Neuronal stem cell (in vitro differentiated cells): ENCODE measurements at regions not wholly inside any gene's neighbourhood (a gene's known extent, or its start where the extent isn't known, plus 50 kb on each side); places are given as distances from the start of the nearest gene placed in this dataset.

Experiments
- DNase-seq: peaks from one replicate; pipeline ENCODE4 v3.0.0-alpha.2; 2013; ENCODE audit warnings: low spot score
- H2AFZ ChIP-seq: one replicate; pipeline ENCODE4 v1.6.1; 2013; ENCODE audit warnings: mild to moderate bottlenecking, low read length, inconsistent platforms
- H2AK5ac ChIP-seq: 2 replicates; pipeline ENCODE4 v1.6.1; 2013; ENCODE audit warnings: low read depth, mild to moderate bottlenecking, inconsistent platforms, low read length, moderate library complexity, mixed read lengths
- H2BK120ac ChIP-seq: 2 replicates; pipeline ENCODE4 v1.6.1; 2013; ENCODE audit warnings: low read depth, mild to moderate bottlenecking, inconsistent platforms, low read length, moderate library complexity, mixed read lengths
- H2BK12ac ChIP-seq: one replicate; pipeline ENCODE4 v1.6.1; 2013; ENCODE audit warnings: low read length, inconsistent platforms
- H2BK15ac ChIP-seq: 2 replicates; pipeline ENCODE4 v1.6.1; 2013; ENCODE audit warnings: mild to moderate bottlenecking, low read length, inconsistent platforms, mixed read lengths
- H2BK5ac ChIP-seq: one replicate; pipeline ENCODE4 v1.6.1; 2013; ENCODE audit warnings: inconsistent platforms, mild to moderate bottlenecking, low read length, moderate library complexity
- H3K14ac ChIP-seq: one replicate; pipeline ENCODE4 v1.6.1; 2013; ENCODE audit warnings: low read length, inconsistent platforms
- H3K18ac ChIP-seq: 2 replicates; pipeline ENCODE4 v1.6.1; 2013; ENCODE audit warnings: low read length, inconsistent platforms
- H3K23ac ChIP-seq: 2 replicates; pipeline ENCODE4 v1.6.1; 2013; ENCODE audit warnings: low read depth, mild to moderate bottlenecking, mixed read lengths, low read length, inconsistent platforms; ENCODE audit not compliant: poor library complexity
- H3K27ac ChIP-seq: replicated peaks from 3 replicates; pipeline ENCODE4 v1.5.1; 2013; ENCODE audit warnings: low read length, inconsistent platforms
- H3K27me3 ChIP-seq, 3 experiments: 2 replicates each; pipeline ENCODE4 v1.6.1; 2013; ENCODE audit warnings: low read length in 3 of 3, mild to moderate bottlenecking in 2 of 3, inconsistent platforms in 1 of 3, low read depth in 1 of 3, mixed read lengths in 1 of 3, moderate library complexity in 1 of 3; ENCODE audit not compliant: control insufficient read depth in 3 of 3, insufficient read depth in 3 of 3
- H3K36me3 ChIP-seq, 2 donors: replicated peaks in 1 of 2; 2 replicates each; pipeline ENCODE4 v1.6.1; 2013; ENCODE audit warnings: low read length in 2 of 2; ENCODE audit not compliant: control insufficient read depth in 2 of 2, insufficient read depth in 2 of 2
- H3K4ac ChIP-seq: 2 replicates; pipeline ENCODE4 v1.6.1; 2013; ENCODE audit warnings: inconsistent platforms, mild to moderate bottlenecking, low read length, moderate library complexity
- H3K4me1 ChIP-seq, 2 donors: 1 replicate in 1 of 2; 2 replicates in 1 of 2; pipeline ENCODE4 v1.6.1; 2013; ENCODE audit warnings: low read length in 2 of 2, low read depth in 1 of 2; ENCODE audit not compliant: control insufficient read depth in 2 of 2, insufficient read depth in 1 of 2
- H3K4me2 ChIP-seq: one replicate; pipeline ENCODE4 v1.6.1; 2013; ENCODE audit warnings: mild to moderate bottlenecking, low read length, inconsistent platforms; ENCODE audit not compliant: insufficient read depth, poor library complexity, severe bottlenecking
- H3K4me3 ChIP-seq, 2 donors: 2 replicates each; pipeline ENCODE4 v1.5.1; 2013; ENCODE audit warnings: low read length in 2 of 2, mild to moderate bottlenecking in 2 of 2, inconsistent platforms in 1 of 2, moderate library complexity in 1 of 2
- H3K79me1 ChIP-seq: one replicate; pipeline ENCODE4 v1.6.1; 2013; ENCODE audit warnings: low read depth, mild to moderate bottlenecking, inconsistent platforms, low read length, moderate library complexity
- H3K9ac ChIP-seq: one replicate; pipeline ENCODE4 v1.6.1; 2013; ENCODE audit warnings: mild to moderate bottlenecking, low read depth, low read length, inconsistent platforms; ENCODE audit not compliant: poor library complexity
- H3K9me3 ChIP-seq, 2 donors: replicated peaks in 1 of 2; 2 replicates each; pipeline versions ENCODE3 to v1.6.1; 2013; ENCODE audit warnings: low read length in 2 of 2, mild to moderate bottlenecking in 2 of 2, inconsistent platforms in 1 of 2, low read depth in 1 of 2, mixed read lengths in 1 of 2, moderate library complexity in 1 of 2; ENCODE audit not compliant: control insufficient read depth in 2 of 2, insufficient read depth in 1 of 2
- H4K8ac ChIP-seq: one replicate; pipeline ENCODE4 v1.6.1; 2013; ENCODE audit warnings: low read depth, mild to moderate bottlenecking, inconsistent platforms, low read length, moderate library complexity
- H4K91ac ChIP-seq: one replicate; pipeline ENCODE4 v1.6.1; 2013; ENCODE audit warnings: low read length, low read depth, mild to moderate bottlenecking, inconsistent platforms; ENCODE audit not compliant: poor library complexity
- WGBS, 2 donors: extraction: QIAGEN DNeasy Blood & Tissue Kit; methylation state at CpG; one replicate each; pipeline ENCODE4 v1.1.7; 2013; ENCODE audit warnings: missing lambda C conversion rate in 2 of 2, mixed read lengths in 1 of 2; ENCODE audit not compliant: insufficient read length in 2 of 2, insufficient replicate concordance in 1 of 2; ENCODE audit errors: extremely low coverage in 2 of 2; 5-methylcytosine and 5-hydroxymethylcytosine counted together

- Histone ChIP-seq H3K18ac (no peak overlapping the region), H3K27ac (no peak overlapping the region)
- WGBS, 2 donors, result no CpG with 5 or more reads among the region's 6 CpGs
These were observed 131.3 kb downstream of the AASDHPPT start for GRCh38 chr11:106208760-106209159.

GRCh38 chr11:106212081-106212480, 134.6 kb downstream of the AASDHPPT start:
- Histone ChIP-seq H3K14ac (no peak overlapping the region), H2AK5ac (no peak overlapping the region), H2BK12ac (no peak overlapping the region), H3K27ac (no peak overlapping the region), H3K18ac (no peak overlapping the region), H4K8ac (no peak overlapping the region), H2BK120ac (no peak overlapping the region), H2BK5ac (no peak overlapping the region), H3K4me2 (no peak overlapping the region), H2AFZ (no peak overlapping the region), H4K91ac (no peak overlapping the region), H3K4me3 (no peak overlapping the region), H3K36me3 (no peaks in the 10 kb centered on the region), H3K4ac (no peak overlapping the region), H3K4me1 (no peaks in the 10 kb centered on the region), H3K9ac (no peak overlapping the region), H3K9me3 (no peaks in the 10 kb centered on the region), H2BK15ac (no peak overlapping the region), H3K27me3 (no peaks in the 10 kb centered on the region), H3K79me1 (no peaks in the 10 kb centered on the region), H3K23ac (no peak overlapping the region)
- WGBS, 2 donors, result no CpG with 5 or more reads among the region's 2 CpGs
- DNase-seq, result no peak

More at GRCh38 chr11:106208760-106209159, 131.3 kb downstream of the AASDHPPT start:
- H3K4me3 ChIP-seq, result no peak overlapping the region
- H3K27me3 ChIP-seq, result no peaks in the 10 kb centered on the region
- no peak overlapping the region for H4K91ac ChIP-seq
- no peaks in the 10 kb centered on the region for H3K9me3 ChIP-seq
- no peak overlapping the region for H2BK15ac ChIP-seq
- DNase-seq, result no peak
- H3K79me1 ChIP-seq, result no peaks in the 10 kb centered on the region
- H2BK120ac ChIP-seq, result no peak overlapping the region
- H3K9ac ChIP-seq, result no peak overlapping the region
- no peaks in the 10 kb centered on the region for H3K36me3 ChIP-seq
- no peak overlapping the region for H4K8ac ChIP-seq
- H3K4me1 ChIP-seq, result no peaks in the 10 kb centered on the region
- H2BK12ac ChIP-seq, result no peak overlapping the region
- H3K23ac ChIP-seq, result no peak overlapping the region
- H3K4me2 ChIP-seq, result no peak overlapping the region
- H3K14ac ChIP-seq, result no peak overlapping the region
- no peak overlapping the region for H2BK5ac ChIP-seq
- no peak overlapping the region for H2AFZ ChIP-seq
- H3K4ac ChIP-seq, result no peak overlapping the region
- H2AK5ac ChIP-seq, result no peak overlapping the region

- Histone ChIP-seq H4K91ac (no peak overlapping the region), H2BK5ac (no peak overlapping the region), H2BK12ac (no peak overlapping the region), H2AFZ (no peak overlapping the region), H3K4me3 (no peak overlapping the region), H3K14ac (no peak overlapping the region), H3K36me3 (no peaks in the 10 kb centered on the region), H3K27me3 (no peaks in the 10 kb centered on the region), H2BK120ac (no peak overlapping the region), H3K18ac (no peak overlapping the region), H2AK5ac (no peak overlapping the region), H3K79me1 (no peaks in the 10 kb centered on the region), H2BK15ac (no peak overlapping the region), H4K8ac (no peak overlapping the region), H3K4ac (no peak overlapping the region), H3K4me1 (peaks cover 0 to 3% of the 10 kb centered on the region in 2 donors), H3K9me3 (no peaks in the 10 kb centered on the region), H3K27ac (no peak overlapping the region), H3K9ac (no peak overlapping the region), H3K23ac (no peak overlapping the region), H3K4me2 (no peak overlapping the region)
- no CpG with 5 or more reads among the region's 1 CpG for WGBS, 2 donors
- DNase-seq, result no peak
These were observed 138.8 kb downstream of the AASDHPPT start for GRCh38 chr11:106216281-106216680.

GRCh38 chr11:106217456-106217855, 140.0 kb downstream of the AASDHPPT start:
- H3K79me1 ChIP-seq, result no peaks in the 10 kb centered on the region
- no peak overlapping the region for H2BK15ac ChIP-seq
- no peak overlapping the region for H3K18ac ChIP-seq
- no peak overlapping the region for H2BK12ac ChIP-seq
- H2AFZ ChIP-seq, result no peak overlapping the region
- no peak for DNase-seq
- no peak overlapping the region for H2BK120ac ChIP-seq
- H3K4me2 ChIP-seq, result no peak overlapping the region
- H3K4ac ChIP-seq, result no peak overlapping the region
- H4K8ac ChIP-seq, result no peak overlapping the region
- no peak overlapping the region for H2BK5ac ChIP-seq
- no peak overlapping the region for H3K27ac ChIP-seq
- H3K4me1 ChIP-seq, result peaks cover 0 to 3% of the 10 kb centered on the region in 2 donors
- H3K9me3 ChIP-seq, result peaks cover 0 to 1% of the 10 kb centered on the region in 2 donors
- no peaks in the 10 kb centered on the region for H3K27me3 ChIP-seq
- no peak overlapping the region for H3K4me3 ChIP-seq
- H3K9ac ChIP-seq, result no peak overlapping the region
- no peak overlapping the region for H4K91ac ChIP-seq
- H2AK5ac ChIP-seq, result no peak overlapping the region
- no peaks in the 10 kb centered on the region for H3K36me3 ChIP-seq
- H3K14ac ChIP-seq, result no peak overlapping the region
- no peak overlapping the region for H3K23ac ChIP-seq
- no CpG with 5 or more reads among the region's 2 CpGs for WGBS, 2 donors
